K562 (cell line): ENCODE measurements at regions not wholly inside any gene's neighbourhood (a gene's known extent, or its start where the extent isn't known, plus 50 kb on each side); places are given as distances from the start of the nearest gene placed in this dataset.

Source experiments
- CEBPB ChIP-seq: fragments of 450-650 bp; IDR thresholded peaks from 2 replicates; pipeline ENCODE4 v1.6.1; 2016; ENCODE audit warnings: missing genetic modification characterization, missing compliant biosample characterization
- NCOR1 ChIP-seq: fragments of 450-650 bp; IDR thresholded peaks from 2 replicates; pipeline ENCODE4 v1.6.1; 2016; ENCODE audit warnings: mild to moderate bottlenecking, moderate library complexity
- PATZ1 ChIP-seq: fragments of 250-450 bp; sonication (Bioruptor Pico); IDR thresholded peaks from 2 replicates; pipeline ENCODE4 v1.5.0; 2020; ENCODE audit warnings: mild to moderate bottlenecking, borderline replicate concordance
- TSHZ1 ChIP-seq: fragments of 250-450 bp; sonication (Bioruptor Pico); IDR thresholded peaks from 2 replicates; pipeline ENCODE4 v1.4.0; 2020; ENCODE audit warnings: mild to moderate bottlenecking, moderate library complexity

GRCh38 chr10:62903828-62904227 is 87.7 kb upstream of the EGR2 start (continued):
- TF ChIP-seq PATZ1 (no peak), TSHZ1 (CRISPR knock-in tag) (no peak), CEBPB (tag) (0 out of 2 replicates have a peak, but pooled peaks have one; percentile 7), NCOR1 (no peak)
- TF ChIP-seq, all 486 proteins: peak for 5
